ENCODE measurements at regions not wholly inside any gene's neighbourhood (a gene's known extent, or its start where the extent isn't known, plus 50 kb on each side); places are given as distances from the start of the nearest gene placed in this dataset.

- TF ChIP-seq, protein P1, sequence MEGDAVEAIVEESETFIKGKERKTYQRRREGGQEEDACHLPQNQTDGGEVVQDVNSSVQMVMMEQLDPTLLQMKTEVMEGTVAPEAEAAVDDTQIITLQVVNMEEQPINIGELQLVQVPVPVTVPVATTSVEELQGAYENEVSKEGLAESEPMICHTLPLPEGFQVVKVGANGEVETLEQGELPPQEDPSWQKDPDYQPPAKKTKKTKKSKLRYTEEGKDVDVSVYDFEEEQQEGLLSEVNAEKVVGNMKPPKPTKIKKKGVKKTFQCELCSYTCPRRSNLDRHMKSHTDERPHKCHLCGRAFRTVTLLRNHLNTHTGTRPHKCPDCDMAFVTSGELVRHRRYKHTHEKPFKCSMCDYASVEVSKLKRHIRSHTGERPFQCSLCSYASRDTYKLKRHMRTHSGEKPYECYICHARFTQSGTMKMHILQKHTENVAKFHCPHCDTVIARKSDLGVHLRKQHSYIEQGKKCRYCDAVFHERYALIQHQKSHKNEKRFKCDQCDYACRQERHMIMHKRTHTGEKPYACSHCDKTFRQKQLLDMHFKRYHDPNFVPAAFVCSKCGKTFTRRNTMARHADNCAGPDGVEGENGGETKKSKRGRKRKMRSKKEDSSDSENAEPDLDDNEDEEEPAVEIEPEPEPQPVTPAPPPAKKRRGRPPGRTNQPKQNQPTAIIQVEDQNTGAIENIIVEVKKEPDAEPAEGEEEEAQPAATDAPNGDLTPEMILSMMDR (IDR thresholded peaks at IDR 0.05), result no peak
- TF ChIP-seq POLR2A (IDR thresholded peaks at IDR 0.05) (no peak), POLR2AphosphoS5 (IDR thresholded peaks at IDR 0.05) (no peak)
Observed at GRCh38 chr5:152869971-152870370, 464.9 kb upstream of the NMUR2 start.
